ENCODE measurements at regions not wholly inside any gene's neighbourhood (a gene's known extent, or its start where the extent isn't known, plus 50 kb on each side); places are given as distances from the start of the nearest gene placed in this dataset.

- TF ChIP-seq, protein P1, sequence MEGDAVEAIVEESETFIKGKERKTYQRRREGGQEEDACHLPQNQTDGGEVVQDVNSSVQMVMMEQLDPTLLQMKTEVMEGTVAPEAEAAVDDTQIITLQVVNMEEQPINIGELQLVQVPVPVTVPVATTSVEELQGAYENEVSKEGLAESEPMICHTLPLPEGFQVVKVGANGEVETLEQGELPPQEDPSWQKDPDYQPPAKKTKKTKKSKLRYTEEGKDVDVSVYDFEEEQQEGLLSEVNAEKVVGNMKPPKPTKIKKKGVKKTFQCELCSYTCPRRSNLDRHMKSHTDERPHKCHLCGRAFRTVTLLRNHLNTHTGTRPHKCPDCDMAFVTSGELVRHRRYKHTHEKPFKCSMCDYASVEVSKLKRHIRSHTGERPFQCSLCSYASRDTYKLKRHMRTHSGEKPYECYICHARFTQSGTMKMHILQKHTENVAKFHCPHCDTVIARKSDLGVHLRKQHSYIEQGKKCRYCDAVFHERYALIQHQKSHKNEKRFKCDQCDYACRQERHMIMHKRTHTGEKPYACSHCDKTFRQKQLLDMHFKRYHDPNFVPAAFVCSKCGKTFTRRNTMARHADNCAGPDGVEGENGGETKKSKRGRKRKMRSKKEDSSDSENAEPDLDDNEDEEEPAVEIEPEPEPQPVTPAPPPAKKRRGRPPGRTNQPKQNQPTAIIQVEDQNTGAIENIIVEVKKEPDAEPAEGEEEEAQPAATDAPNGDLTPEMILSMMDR (conservative IDR thresholded peaks at IDR 0.05) = no peak
- H3K27ac ChIP-seq = no peak overlapping the region
These were observed 793.6 kb downstream of the TFAP2A start for GRCh38 chr6:9621276-9621675.

DNA sequence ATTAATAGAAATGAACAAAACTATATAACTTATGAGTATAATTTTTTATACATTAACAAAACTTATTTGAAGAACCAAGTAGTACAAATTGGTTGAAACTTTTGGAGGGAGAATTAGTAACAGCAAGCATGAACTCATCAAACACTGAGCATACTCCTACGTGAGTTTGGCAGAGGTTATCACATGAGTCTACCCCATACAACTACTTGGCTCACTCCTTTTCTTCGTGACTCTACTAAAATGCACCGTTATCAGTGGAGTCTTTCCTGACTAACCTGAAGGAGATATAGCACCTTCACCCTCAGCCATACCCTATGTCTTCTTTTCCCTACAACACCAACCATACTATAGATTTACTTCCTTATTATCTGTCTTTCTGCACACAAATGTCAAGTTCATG, 794.2 kb downstream of the TFAP2A start:
- TF ChIP-seq, protein P1 (conservative IDR thresholded peaks at IDR 0.05) = no peak
- H3K27ac ChIP-seq = no peak overlapping the region

DNA sequence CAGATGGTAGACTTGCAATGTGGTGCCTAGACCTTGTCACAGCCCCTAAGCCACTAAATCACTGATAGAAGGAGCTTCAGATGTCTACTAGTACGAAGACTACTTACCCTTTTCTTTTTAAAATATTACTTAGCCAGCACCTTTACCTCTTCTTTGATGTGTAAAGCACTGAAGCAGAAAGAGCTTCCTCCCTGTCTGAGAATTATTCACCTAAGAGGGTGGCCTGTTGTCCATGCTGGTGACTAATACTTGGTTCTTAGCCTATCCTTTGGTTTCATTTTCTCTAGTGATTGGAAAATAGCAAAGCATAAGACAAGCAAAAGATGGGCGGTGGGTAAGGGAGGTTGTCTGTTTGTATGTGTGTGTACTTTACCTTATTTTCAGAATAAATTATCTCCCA, 794.6 kb downstream of the TFAP2A start:
- TF ChIP-seq, protein P1 (conservative IDR thresholded peaks at IDR 0.05) = no peak
- no peak overlapping the region for H3K27ac ChIP-seq

DNA sequence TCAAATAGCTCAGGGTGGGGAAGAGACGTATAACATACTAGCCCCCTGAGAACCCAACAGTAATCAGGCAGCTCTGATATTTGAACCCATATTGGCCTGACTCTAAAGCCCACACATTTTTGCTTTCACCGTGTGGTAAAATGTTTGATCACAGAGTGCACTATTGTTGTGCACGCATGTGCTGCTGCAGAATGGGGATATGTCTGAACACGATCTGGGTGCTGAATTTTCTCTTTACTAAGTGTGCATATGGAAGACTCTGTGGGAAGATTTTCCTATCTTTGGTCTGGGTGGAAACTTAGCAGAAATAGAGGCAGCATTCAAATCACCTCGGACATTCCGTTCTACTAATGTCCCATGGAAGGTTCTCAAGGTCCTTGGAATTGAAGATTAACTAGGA, 800.1 kb downstream of the TFAP2A start:
- no peak overlapping the region for H3K27ac ChIP-seq
- TF ChIP-seq, protein P1 (conservative IDR thresholded peaks at IDR 0.05) = no peak

GRCh38 chr6:9612489-9612888, 802.4 kb downstream of the TFAP2A start:
- H3K27ac ChIP-seq = no peak overlapping the region
- TF ChIP-seq, protein P1 (conservative IDR thresholded peaks at IDR 0.05) = no peak

GRCh38 chr6:9610620-9611415, 804.1 kb downstream of the TFAP2A start:
- no peak overlapping the region for H3K27ac ChIP-seq
- TF ChIP-seq, protein P1 (conservative IDR thresholded peaks at IDR 0.05) = no peak

GRCh38 chr6:9606435-9607134, 808.3 kb downstream of the TFAP2A start:
- H3K27ac ChIP-seq = no peak overlapping the region
- TF ChIP-seq, protein P1 (conservative IDR thresholded peaks at IDR 0.05) = no peak

Measured in VCaP (cell line).